Hematopoietic multipotent progenitor cell treated with erythropoietin and hydrocortisone succinate and interleukin-3 and kit ligand, for 6 days (in vitro differentiated cells): ENCODE measurements at regions not wholly inside any gene's neighbourhood (a gene's known extent, or its start where the extent isn't known, plus 50 kb on each side); places are given as distances from the start of the nearest gene placed in this dataset.
"Not testable (repeated sequence)": the region's sequence is repeated elsewhere in the genome, so short reads cannot be mapped to it uniquely, and the experiment has no call there.

Experiments used
- DNase-seq: peaks from one replicate; pipeline ENCODE4 v3.0.0-alpha.2; 2015

GRCh38 chr3:152198665-152199064, 70.1 kb upstream of the MBNL1 start:
- peak; percentile 58 for DNase-seq

- DNase-seq = peak; percentile 75
Measured at GRCh38 chr3:152199102-152199840, 69.5 kb upstream of the MBNL1 start.

- peak; percentile 74 for DNase-seq
Measured at GRCh38 chr3:152200476-152201420, 68.0 kb upstream of the MBNL1 start.

- peak; percentile 77 for DNase-seq
Measured at GRCh38 chr3:152202976-152203626, 65.6 kb upstream of the MBNL1 start.

GRCh38 chr3:152203652-152204051, 65.1 kb upstream of the MBNL1 start:
- no peak for DNase-seq

- DNase-seq = peak; percentile 46
Measured at GRCh38 chr3:152204218-152204617, 64.5 kb upstream of the MBNL1 start.

- peak; percentile 90 for DNase-seq
Measured at GRCh38 chr3:152205097-152205593, 63.6 kb upstream of the MBNL1 start.

- no peak for DNase-seq
Measured at GRCh38 chr3:152206243-152206760, 62.4 kb upstream of the MBNL1 start.

- DNase-seq = peak; percentile 40
Measured at GRCh38 chr3:152208439-152208838, 60.3 kb upstream of the MBNL1 start.

- DNase-seq = no peak
Measured at GRCh38 chr3:152209060-152209459, 59.7 kb upstream of the MBNL1 start.

GRCh38 chr3:152209776-152210175, 59.0 kb upstream of the MBNL1 start:
- DNase-seq = no peak

- DNase-seq = no peak
Measured at GRCh38 chr3:152210697-152211096, 58.0 kb upstream of the MBNL1 start.

- no peak for DNase-seq
Measured at GRCh38 chr3:152211655-152212054, 57.1 kb upstream of the MBNL1 start.

- DNase-seq = no peak
Measured at GRCh38 chr3:152213203-152213602, 55.5 kb upstream of the MBNL1 start.

- DNase-seq = no peak
Measured at GRCh38 chr3:152213938-152214337, 54.8 kb upstream of the MBNL1 start.

- DNase-seq = not testable (repeated sequence)
Measured at GRCh38 chr3:152216960-152217865, 51.5 kb upstream of the MBNL1 start.

- DNase-seq = no peak
Measured at GRCh38 chr3:152218602-152219001, 50.1 kb upstream of the MBNL1 start.
